ENCODE measurements at regions not wholly inside any gene's neighbourhood (a gene's known extent, or its start where the extent isn't known, plus 50 kb on each side); places are given as distances from the start of the nearest gene placed in this dataset.

DNA sequence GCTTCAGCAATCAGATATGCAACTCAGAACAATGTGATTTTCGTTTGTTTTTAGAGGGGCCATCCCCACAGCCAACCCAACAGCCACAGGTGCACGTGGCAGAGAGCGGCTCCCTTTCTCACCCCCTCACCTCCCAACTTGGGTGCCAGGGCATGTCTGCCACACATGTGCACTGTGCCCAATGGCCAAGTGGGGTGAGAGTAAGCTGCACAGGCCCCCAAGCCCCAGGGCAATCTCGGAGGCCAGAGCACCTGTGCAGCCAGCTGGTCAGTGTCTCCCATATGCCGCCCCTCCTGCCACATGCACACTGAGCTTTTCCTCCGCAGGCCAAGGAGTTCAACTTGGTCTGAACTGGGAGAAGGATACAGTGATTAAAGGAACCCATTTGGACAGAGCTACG, 1130.2 kb downstream of the DSC3 start:
- TF ChIP-seq CTCF (conservative IDR thresholded peaks at IDR 0.05 in 1 of 2, IDR thresholded peaks at IDR 0.05 in 1 of 2; ENCODE audit: low read depth in 1 of 2, low read length in 2 of 2) (no peak), EZH2 (IDR thresholded peaks at IDR 0.05; ENCODE audit: low read length, missing control alignments) (no peak)

Measured in fibroblast of lung (primary cell).